NCI-H774 (cell line): ENCODE measurements at regions not wholly inside any gene's neighbourhood (a gene's known extent, or its start where the extent isn't known, plus 50 kb on each side); places are given as distances from the start of the nearest gene placed in this dataset.
A peak's percentile ranks its signal among the peaks of the same experiment; 100 is the strongest.

ENCODE experiments used
- DNase-seq: peaks from one replicate; lab custom pipeline; 2025; lab: John Stamatoyannopoulos, UW

- no peak for DNase-seq
Measured at GRCh38 chr1:83581747-83582146, 417.2 kb downstream of the TTLL7 start.

DNA sequence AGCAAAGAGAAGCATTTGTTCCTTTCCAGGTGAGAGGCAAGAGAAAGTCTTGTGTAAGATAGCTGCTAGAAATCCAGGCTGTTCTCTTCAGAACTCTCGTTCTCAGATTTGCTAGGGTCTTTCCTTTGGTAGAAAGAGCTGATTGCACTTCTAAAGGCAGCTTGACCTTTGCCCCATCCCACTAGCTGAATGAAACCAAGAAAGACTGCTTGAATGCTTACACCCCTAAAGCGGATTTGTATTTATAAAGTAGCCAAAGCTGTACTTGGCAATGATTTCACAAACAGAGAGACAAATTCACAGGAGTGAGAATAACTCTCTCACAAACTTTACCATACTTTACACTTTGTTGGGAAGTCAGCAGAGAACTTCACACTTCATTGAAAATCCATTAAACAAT is 424.1 kb downstream of the TTLL7 start:
- no peak for DNase-seq

DNA sequence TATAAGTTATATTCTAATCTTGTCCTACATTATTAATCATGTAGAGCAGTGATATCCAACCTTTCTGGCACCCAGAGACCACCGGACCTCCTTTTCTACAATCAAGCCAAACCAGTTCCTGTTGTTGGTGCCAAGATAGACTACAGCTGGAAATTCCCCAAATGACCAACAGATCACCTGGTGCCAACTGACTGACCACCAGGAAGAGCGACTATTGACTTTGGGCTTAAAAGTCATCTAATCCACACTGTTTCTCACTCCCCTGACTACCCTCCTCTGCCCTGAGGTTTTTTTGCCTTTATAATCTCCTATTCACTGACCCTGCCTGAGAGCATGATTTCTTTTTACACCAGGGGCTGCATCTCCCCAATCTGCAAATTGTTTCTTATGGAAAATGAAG is 425.2 kb downstream of the TTLL7 start:
- DNase-seq, result no peak

DNA sequence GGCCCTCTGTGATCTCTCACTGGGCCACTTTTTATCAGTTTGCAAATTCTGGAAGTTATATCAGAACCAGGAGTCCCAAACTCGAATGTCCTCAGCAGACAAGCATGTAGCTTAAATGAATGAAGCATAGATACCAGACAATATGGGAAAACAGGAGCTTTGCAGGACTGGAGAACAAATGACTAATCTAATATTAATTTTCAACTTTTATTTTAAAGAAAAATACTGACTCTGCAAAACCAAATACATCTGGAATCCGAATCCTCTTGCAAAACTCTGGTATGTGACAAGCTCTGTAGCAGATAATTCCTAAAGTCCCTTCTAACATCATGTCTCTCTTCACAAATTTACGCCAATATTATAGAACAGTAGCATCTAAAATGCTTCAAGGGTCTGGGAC is 427.4 kb downstream of the TTLL7 start:
- DNase-seq, result no peak

DNA sequence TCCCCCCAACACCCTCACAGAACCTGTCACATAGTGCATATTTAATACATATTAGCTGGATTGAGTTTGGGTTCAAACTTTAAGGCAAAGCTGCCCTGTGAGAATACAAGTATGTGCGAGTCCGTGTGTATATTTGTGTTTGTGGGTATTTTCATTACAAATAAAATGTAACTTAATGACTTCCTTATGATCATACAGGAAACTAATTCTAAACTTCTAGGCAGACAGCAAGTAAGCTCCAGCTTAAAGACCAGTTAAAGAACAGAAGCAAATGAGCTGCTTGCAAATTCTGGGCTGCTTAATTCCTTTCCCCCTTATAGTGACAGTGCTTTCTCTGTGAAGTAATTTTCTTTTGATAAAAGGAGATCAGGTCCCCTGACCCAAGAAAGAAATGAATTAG is 437.6 kb downstream of the TTLL7 start:
- DNase-seq, result no peak

- no peak for DNase-seq
Measured at GRCh38 chr1:83559129-83559840, 439.6 kb downstream of the TTLL7 start.

- no peak for DNase-seq
Measured at GRCh38 chr1:83555871-83556270, 443.1 kb downstream of the TTLL7 start.

GRCh38 chr1:83554174-83554573 is 444.8 kb downstream of the TTLL7 start:
- no peak for DNase-seq

DNA sequence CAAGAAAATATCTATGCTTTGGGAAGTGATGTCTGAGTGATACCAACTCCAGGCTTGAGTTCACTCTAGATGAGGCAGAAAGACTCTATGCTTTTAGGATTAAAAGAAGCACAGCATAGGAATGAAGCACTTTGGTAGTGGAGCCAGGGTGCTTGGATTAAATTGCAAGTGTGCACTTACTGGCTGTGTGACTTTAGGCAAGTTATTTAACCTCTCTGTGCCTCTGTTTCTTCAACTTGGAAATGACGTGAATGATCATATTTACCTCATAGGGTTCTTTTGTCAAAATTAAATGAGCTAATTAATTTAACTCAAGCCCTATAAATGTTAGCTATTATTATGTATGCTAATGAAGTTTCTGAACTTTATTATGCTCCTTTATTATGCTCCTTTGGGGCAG is 446.1 kb downstream of the TTLL7 start:
- no peak for DNase-seq

GRCh38 chr1:83548311-83548710 is 450.6 kb downstream of the TTLL7 start:
- DNase-seq, result no peak

DNA sequence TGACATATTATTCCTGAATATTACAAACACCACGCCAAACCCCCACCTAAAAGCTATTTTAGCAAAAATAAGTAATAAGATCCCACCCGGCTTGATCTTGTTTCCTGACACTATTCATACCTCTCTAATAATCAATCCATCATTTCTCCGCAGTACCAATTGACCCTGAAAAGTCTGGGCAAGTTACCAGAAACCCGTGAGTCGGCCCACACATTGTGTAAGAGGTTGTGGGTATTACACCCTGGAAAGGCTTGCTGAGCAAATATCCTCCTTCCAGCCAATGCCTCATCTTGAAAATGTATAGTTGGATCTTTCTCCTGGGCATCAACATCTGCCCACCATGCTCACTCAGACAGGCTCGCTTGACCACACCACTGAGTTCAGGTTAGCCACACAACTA is 451.0 kb downstream of the TTLL7 start:
- no peak for DNase-seq

DNA sequence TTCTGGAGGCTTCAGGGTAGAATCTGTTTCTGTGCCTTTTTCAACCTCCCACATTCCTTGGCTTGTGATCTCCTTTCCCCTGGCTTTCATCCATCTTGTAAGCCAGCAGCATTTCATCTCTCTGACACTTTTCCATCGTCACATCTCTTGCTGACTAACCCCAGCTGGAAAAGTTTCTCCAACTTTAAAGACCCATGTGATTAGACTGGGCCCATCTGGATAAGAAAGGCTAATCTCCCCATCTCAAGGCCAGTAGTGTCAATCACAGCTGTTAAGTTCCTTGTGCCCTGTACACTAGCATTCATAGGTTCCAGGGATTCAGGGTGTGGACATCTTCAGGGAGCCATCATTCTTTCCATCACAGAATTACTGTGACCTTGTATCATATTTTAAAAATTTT is 452.1 kb downstream of the TTLL7 start:
- DNase-seq, result no peak

GRCh38 chr1:83545066-83545862 is 453.7 kb downstream of the TTLL7 start:
- no peak for DNase-seq

DNA sequence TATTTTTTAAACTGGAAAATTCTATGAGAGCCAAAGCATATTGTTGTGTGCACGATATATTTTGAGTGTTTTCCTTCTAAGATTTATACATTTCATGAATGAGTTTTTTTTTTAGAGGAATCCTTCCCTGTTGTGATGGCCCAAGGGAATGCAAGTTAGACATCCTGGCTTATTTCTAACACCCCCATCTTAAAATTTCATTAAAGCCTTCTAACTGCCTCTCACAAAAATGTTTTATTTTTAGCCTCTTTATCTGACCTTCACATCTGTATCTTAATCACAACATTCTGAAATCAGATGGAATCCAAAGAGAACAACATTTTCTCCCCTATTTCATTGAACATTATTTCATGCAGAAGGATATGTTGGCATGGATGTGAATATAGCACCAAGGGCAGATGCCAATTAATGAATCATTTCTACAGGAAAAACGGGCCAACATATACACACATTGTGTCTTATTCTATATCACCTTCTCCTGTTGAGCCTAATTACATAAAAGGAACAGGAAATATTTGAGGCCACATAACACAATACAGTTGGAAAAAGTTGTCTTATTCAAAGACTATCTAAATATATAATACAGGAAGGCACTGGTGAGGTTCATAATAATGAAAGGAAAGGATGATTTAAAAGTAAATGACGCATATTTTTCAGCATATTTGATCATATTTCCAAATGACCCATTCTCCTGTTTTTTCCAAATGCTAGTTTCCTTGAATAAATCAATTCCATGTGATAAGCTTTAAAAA is 455.5 kb downstream of the TTLL7 start:
- DNase-seq, result no peak

DNA sequence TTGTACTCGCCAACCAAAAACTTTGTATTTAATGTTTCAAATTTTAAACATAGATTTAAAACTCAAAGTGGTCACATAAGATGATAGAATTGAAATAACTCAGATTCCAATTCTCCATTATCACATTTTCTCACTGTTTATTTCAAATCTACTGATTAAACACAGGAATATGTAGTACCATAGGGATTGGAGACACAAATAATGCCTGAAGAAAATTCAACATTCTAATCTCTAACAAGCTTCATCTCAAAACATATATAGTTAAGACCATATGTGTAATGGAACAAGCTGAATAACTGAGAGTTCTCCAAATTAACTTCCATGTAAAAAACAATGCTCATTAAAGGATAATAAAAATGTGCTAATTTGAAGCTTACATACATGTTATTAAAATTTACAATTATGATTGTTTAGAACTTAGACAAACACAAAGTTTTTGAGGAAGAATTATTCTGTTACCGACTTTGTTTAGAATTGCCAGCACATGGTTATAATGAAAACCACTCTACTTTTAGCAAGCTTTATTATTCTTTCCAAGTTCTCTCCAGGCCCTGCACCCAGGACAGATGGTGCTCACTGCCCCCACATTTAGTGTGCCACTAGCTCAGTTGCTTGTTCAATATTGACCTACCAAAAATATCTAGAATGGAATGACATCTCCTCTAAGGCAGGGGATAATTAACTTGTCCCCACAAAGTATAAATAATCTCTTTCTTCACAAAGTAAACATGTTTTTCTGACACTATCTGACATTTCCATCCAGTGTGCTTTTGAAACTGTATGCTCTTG is 467.2 kb downstream of the TTLL7 start:
- peak; percentile 20 for DNase-seq

DNA sequence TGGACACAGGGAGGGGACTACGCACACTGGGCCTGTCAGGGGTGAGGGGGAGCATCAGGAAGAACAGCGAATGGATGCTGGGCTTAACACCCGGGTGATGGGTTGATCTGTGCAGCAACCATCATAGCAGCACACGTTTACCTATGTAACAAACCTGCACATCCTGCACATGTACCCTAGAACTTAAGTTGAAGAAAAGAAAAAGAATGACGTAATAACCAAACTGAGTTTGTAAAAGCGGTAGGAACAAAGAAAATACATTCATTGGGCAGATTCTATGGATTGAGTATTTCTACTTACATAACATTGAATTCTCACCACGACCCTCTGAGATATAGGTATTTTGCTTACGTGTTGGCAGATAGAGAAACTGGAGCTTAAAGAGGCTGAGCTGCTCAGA is 468.4 kb downstream of the TTLL7 start:
- DNase-seq, result no peak

DNA sequence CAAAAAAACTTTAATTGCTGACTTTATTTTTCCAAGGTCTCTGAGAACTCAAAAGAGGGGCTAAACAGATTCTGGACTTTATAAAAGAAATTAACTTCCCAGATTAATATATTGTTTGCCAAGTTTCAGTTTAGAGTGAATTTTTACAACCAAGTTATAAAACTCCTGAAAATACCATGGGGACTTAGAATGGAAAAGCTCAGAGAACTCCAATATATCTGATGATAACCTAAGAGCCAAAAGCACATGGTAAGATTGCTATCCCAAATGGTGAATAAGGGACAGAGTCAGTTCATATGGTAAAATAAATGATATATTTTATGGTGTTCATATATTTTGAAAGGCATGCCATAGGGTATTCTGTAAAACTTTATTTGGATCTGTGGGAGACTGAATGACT is 470.9 kb downstream of the TTLL7 start:
- DNase-seq, result no peak

DNA sequence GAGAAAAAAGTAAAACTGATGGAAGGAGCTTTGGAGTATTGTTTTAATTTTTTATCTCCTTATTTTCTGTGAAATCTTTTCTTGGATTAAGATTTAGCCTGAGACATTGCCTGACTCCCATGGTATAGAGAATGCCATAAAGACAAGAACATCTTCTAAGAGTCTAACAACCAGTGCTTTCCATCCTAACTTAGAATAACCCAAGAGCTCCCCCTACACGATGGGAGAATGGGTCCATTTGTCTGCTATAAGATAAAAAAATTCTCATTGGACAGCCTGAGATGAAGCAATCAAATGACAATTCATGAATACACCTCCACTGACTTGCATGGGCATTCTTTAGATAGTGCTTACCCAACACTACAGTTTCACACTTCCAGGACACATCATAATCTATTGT is 478.1 kb downstream of the TTLL7 start:
- no peak for DNase-seq

- DNase-seq, result no peak
Measured at GRCh38 chr1:83516369-83516768, 482.6 kb downstream of the TTLL7 start.

- no peak for DNase-seq
Measured at GRCh38 chr1:83515578-83516154, 483.3 kb downstream of the TTLL7 start.

GRCh38 chr1:83512373-83513193 is 486.3 kb downstream of the TTLL7 start:
- DNase-seq, result peak; percentile 49
